NCI-H2196 (cell line): ENCODE measurements at regions not wholly inside any gene's neighbourhood (a gene's known extent, or its start where the extent isn't known, plus 50 kb on each side); places are given as distances from the start of the nearest gene placed in this dataset.
"Not testable (repeated sequence)": the region's sequence is repeated elsewhere in the genome, so short reads cannot be mapped to it uniquely, and the experiment has no call there.

Experiments
- DNase-seq: peaks from one replicate; lab custom pipeline; 2025; ENCODE audit not compliant: unreplicated experiment; lab: John Stamatoyannopoulos, UW

GRCh38 chr1:58836408-58836807 lies 52.6 kb upstream of the JUN start:
- DNase-seq, result no peak

DNA sequence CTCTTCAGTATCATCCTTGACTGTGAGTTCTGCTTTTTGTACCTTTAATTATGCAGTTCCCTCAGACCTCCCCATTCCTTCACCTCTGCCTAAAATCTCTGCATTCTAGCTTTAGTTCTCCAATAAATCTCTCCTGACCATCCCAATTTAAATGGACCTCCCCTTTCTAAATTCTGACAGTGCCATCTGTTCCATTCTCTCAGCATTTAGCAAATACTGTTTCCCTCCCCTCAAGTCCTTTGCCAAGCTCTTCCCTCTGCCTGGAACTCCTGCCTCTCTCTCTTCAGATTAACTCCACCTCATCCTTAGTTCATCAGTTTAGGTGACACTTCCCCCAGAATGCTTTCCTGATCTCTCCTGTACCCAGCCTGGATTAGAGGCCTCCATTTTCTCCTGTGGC lies 54.0 kb upstream of the JUN start:
- peak; percentile 27 for DNase-seq

GRCh38 chr1:58839147-58839795 lies 55.4 kb upstream of the JUN start:
- no peak for DNase-seq

DNA sequence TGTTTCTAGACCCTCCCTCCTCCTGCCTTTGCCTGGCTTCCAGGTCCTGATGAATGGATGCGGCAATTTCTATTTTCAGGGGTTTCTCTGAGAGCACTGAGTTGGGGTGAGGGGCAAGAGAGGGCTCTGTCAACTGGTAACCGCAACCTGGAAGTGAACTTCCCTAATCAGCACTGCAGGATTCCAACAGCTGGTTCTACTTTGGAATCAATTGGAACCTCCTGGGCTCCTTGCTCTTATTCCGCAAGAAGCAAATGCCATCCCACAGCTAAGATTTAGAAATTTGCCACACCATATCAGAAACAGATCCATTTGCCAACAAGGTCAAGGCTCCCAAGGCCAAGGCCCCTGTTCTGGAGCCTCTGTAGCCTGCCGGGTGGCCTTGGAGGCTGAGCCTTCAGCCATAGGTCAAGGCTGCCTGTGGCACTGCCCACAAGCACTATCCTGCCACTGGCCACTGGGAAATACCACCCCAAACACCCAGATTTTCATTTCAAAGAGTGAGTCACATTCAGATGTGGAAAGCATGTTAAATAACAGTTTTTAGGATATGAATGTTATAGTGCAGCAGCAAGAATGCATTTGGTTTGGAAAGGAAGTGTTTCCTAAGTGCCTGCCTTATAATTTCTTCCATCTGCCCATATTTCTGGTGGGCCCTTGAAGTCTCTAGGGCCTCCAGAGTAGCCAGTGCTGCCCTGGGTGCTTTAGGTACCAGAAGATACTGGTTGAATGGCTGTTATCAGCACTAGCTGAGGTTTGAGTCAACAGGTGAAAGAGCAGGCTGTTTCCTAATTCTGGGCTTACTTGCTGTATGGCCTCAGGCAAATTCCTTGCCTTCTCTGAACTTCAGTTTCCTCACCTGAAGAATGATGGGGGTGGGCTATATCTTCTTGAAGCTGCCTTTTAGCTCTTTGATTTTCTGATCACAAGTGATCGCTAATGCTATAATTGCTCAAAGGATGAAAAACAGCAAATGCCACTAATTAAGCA lies 56.3 kb upstream of the JUN start:
- DNase-seq, result no peak

GRCh38 chr1:58841455-58841854 lies 57.6 kb upstream of the JUN start:
- no peak for DNase-seq

DNA sequence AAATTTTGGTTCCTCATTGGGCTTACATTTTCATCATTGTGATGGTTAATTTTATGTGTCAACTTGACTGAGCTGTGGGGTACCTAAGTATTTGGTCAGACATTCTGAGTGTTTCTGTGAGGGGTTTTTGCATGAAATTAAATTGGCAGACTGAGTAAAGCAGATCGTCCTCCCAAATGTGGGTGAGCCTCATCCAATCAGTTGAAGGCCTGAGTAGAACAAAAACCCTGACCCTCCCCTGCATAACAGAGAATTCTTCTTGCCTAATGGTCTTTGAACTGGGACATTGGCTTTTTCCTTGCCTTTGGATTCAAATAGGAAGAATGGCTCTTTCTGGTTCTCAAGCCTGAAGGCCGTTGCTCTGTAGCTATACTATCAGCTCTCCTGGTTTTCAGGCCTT lies 59.1 kb upstream of the JUN start:
- DNase-seq, result no peak

DNA sequence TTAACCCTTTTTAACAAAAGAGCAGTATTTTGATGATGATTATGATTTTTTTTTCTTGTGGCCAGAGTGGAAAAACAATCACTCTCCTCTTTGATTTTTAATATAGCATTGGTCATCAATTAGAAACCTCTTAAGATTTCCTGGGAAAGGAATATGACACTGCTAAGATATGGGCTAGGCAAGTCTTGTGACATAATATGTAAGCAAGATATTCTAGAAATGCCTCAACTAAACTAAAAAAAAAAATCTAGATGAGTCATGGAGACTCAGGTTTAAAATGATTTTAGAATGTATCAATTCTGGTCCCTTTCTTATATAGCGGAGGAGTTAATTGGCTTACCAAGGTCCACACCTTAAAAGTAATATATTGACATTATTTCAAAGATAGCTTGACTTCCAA lies 60.3 kb upstream of the JUN start:
- DNase-seq, result no peak

- no peak for DNase-seq
These were observed 62.1 kb upstream of the JUN start for GRCh38 chr1:58845942-58846341.

- peak; percentile 65 for DNase-seq
These were observed 65.1 kb upstream of the JUN start for GRCh38 chr1:58848818-58849411.

GRCh38 chr1:58849551-58849950 lies 65.7 kb upstream of the JUN start:
- no peak for DNase-seq

DNA sequence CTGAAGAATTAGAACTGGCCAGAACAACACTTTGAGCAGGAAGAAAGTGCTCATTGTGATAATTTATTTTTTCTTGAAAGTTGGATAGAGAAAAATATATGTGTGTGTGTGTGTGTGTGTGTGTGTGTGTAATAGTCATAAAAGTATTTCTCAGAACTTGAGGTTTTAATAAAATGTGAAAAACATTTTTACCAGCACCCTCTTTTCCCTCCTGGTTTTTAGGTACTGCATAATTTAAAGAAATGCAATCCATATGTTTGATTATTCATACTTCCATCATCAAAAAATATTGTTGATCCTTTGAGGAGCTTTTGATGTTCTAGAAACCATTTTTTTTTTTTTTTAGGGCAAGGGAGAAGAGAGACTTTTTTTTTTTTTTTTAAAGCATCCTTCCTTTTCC lies 66.8 kb upstream of the JUN start:
- DNase-seq, result no peak

DNA sequence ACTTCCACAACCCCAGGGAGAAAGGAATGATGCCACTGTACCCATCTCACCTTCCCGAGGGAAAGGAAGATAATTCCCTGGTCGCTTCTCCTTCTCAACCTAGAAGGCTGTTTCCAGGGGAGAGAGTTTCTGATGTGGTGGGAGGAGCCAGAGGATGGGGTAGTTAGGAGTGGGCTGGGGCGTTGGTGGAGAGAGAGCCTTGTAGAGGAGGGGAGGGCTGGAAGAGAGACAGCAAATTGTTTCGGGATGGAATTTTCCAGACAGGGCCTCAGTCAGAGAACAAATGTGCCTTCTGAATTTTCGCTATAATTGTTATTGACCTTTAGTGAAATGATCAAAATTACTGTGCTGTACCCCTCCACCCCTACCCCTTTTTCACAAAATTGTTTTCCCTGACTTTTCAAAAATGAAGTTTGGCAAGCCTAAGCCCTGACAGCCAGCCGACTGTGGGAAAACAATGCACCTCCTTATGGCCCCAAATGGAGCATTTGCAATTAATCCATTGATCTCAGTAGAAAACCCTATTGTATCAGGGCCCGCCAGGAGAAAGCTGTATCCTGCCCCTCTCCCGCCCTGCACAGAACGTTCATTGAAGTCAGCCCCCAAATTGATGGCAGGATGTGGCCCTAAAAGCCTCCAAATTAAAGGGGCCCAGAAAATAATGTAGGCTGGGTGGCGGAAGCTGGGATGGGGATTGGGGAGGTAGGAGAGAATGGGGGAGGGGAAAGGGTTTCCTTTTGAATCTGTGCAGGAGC lies 69.1 kb upstream of the JUN start:
- no peak for DNase-seq

DNA sequence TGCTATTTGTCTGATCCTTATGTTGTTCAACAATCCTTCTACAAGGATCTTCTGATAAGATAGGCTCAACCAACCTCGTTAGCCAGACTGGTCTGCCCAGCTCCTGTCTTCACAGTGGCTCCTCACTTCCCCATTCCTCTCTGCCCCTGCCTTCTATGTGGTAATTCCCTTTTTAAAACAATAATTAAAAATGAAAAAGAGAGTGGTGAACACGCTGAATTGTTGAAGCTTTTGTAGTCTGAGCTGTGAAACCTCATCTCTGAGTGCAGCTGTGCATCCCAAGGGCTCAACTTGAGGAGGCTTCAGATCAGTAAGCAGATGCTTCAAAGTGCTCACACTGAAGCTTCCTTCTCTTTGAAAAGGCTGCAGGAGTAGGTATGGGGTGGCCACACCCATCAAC lies 70.7 kb upstream of the JUN start:
- DNase-seq, result peak; percentile 30

- DNase-seq, result no peak
These were observed 71.7 kb upstream of the JUN start for GRCh38 chr1:58855274-58856165.

DNA sequence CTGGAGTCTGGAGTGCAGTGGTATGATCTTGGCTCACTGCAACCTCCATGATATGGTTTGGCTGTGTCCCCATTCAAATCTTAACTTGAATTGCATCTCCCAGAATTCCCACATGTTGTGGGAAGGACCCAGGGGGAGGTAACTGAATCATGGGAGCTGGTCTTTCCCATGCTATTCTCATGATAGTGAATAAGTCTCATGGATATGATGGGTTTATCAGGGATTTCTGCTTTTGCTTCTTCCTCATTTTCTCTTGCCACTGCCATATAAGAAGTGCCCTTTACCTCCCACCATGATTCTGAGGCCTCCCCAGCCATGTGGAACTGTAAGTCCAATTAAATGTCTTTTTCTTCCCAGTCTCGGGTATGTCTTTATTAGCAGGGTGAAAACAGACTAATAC lies 72.4 kb upstream of the JUN start:
- not testable (repeated sequence) for DNase-seq

DNA sequence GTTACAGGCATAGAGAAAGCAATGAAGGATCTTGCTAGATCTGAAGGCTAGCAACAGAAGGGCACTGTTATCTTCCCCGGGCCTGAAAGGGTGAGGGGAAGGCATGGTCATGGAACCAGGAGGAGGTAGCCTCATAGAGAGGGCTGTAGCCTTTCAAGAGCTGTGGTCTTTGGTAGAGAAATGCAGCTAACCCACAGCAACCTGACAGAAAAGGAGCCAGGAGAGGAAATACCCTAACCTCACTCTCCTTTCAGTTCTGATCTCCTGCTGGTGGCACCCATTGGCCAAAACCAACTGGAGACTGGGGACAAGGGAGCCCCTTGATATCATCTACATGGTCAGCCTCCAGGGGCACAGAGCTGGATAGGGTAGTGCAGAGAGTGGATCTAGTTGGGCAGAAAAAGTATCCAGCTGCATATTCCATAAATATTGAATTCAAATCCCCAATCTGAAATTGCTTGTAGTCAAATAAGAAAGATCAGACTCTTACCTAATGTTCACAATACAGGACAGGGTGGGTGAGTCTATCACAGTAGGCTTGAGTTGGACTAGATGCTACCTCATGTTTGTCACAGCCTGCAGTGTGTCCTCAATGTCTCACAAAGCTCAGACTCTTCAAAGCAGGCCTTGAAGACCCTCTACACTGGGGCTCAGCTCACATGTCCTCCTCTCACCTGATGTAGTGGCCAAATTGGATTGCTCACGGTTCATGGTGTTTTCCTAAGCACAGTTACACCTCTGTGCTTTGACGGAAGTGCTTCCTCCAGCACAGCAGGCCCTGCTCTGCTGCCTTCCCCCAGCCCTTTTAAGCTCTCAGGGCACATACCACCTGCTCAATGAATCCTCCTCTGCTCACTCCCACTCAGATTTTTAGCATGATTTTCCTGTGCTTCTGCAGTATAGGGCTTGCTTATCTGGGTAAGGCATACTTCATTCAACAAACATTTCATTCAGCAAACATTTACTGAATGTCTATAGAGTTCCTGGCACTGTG lies 74.1 kb upstream of the JUN start:
- no peak for DNase-seq

DNA sequence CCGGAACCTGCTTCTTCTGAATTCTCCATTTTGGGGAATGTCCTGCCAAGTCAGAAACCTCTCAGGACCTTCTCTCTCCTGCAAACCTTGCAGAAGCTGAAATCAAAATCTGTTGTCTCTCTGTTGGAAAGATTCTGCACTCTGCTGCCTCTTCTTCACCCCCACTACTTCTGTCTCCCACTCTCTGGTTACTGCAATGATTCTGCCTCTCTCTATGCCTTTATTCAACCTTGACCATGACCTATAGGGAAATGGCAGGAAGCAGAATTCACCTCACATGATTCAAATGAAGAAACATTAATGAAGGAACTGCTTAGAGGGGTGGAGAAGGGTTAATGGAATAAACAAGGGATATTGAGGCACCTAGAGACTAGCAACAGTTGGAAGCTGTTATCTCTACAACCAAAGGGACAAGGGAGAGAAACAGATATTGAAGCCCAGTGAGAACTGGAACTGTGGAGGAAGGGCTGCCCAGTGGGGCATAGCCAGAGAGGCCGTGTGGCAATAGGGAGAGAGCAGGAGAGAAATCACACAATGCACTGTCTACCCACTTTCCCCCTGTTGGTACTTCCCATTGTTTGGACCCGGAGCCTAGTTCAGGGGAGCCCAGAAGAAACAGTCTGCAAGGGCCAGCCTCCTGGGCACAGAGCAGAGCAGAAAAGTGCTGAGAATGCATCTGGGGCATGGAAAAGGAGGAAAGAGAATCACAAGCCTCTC lies 76.1 kb upstream of the JUN start:
- DNase-seq, result no peak

DNA sequence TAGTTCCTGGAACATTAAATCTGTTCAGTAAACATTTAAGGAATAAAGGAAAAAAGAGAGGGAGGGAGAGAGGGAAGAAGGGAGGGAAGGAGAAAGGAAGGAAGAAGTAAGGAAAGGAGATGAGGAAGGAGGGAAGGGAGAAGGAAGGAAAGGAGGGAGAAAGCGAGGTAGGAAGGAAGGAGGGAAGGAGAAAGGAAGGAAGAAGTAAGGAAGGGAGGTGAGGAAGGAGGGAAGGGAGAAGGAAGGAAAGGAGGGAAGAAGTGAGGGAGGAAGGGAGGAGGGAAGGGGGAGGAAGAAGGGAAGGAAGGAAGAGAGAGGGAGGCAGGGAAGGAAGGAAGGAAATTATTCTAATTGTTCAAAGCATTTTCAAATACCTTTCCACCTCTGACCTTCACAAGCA lies 77.2 kb upstream of the JUN start:
- DNase-seq, result no peak
